ENCODE measurements at regions not wholly inside any gene's neighbourhood (a gene's known extent, or its start where the extent isn't known, plus 50 kb on each side); places are given as distances from the start of the nearest gene placed in this dataset.
A peak's percentile ranks its signal among the peaks of the same experiment; 100 is the strongest.

GRCh38 chr6:47149554-47149953 is 107.4 kb upstream of the ADGRF1 start:
- DNase-seq, result no peak

DNA sequence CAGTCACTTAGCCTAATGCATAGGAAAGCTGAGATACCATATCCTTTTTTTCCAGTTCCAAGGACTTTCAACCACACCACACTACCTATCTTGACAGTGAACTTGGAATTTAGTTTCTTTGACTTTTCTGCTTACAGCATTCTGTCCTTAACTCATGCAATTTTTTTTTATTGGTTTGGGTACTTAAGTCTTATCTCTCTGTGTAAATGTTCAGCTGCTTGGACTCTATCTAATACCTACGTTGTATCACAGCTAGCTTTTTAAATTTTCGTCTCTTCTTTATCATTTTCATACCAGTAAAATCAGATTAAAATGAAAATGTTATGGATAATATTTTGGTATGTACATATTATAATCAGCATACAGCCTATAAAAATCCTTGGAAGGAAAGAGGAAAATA is 106.9 kb upstream of the ADGRF1 start:
- no peak for DNase-seq

DNA sequence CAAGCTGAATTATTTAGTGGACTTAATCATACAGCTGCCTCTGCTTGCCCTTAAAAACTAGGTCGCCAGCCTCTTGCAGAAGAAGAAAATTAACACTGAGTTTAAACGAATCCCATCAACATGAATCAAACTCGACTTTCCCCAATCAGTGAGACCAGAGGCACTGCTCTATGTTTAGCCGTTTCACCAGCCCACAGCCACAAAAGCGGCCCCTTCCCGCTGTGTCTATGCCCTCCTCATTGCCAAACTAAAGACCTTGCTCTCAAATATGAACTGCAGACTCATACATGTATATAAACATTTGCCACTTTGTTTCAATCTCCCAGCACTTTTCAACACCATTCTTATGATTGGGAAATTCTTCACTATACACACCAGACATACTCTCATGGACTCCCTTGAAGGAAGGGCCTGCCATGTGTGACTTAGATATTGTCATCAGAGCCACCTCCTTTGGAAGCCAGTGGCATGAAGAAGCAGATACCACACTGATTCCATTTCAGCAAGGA is 105.8 kb upstream of the ADGRF1 start:
- no peak for DNase-seq

DNA sequence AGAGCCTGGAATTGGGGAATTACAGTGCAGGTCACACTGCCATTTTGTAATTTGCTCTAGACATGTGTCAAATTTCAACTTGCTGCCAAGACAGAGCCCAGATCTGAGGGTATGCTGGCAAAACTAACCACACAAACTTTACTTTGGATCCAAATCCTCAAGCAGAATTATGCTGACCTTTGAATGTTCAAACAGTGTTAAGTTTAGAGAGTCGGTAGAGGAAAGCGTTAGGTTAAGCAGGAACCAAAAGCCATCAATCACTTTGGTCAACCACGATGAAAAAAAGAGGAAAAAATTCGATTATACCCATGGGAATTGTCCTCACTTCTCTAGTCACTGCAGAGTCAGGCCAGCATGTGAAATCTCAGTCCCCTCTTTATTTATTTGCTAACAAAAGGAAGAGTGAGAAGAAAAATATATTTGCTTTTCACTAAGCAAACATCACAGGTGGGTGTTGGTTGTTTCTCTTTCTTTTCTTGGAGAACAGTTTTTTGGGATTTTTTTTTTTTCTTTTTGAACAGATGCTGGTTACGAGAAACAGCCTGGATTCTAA is 105.1 kb upstream of the ADGRF1 start:
- no peak for DNase-seq

- no peak for DNase-seq
These were observed 104.5 kb upstream of the ADGRF1 start for GRCh38 chr6:47146431-47147174.

- DNase-seq, result no peak
These were observed 103.1 kb upstream of the ADGRF1 start for GRCh38 chr6:47145212-47145611.

- DNase-seq, result no peak
These were observed 102.2 kb upstream of the ADGRF1 start for GRCh38 chr6:47144306-47144705.

- no peak for DNase-seq
These were observed 99.8 kb upstream of the ADGRF1 start for GRCh38 chr6:47141963-47142362.

GRCh38 chr6:47141171-47141570 is 99.0 kb upstream of the ADGRF1 start:
- DNase-seq, result no peak

DNA sequence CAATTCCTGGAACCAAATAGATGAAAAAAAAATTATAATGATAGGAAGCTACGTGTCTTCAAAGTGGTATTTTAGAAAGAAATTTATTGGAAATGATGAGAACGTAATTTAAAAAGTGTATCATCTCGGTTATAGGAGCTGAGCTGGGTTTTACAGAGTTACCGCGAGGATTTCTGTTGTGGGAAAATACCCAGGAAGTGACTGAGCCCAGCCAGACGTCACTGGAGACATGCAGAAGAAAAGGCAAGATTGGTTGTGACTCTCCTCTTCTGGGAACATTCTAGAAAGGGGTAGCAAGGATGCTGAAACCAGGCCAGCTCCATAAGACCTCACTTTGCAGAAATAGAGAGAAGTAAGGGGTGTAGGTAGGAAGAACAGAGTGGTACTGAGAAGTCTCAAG is 95.9 kb upstream of the ADGRF1 start:
- no peak for DNase-seq

GRCh38 chr6:47137073-47137472 is 94.9 kb upstream of the ADGRF1 start:
- DNase-seq, result no peak

DNA sequence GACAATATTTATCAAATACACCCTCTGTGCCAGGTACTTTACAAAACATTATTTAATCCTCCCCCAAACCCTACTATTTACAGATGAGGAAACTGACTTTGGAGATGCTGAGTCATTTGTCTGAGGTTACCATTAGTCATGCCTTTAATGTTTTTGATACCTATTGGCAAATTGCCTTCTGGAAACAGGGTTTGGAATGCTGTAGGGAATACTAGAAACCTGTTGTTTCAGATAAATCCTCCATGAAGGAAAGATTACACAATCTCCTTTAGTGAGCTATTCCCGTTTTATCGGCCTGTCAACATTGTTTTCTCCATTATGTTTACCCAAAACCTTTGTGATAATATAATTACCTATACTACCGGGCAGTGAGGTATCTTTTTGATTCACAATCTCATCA is 93.6 kb upstream of the ADGRF1 start:
- DNase-seq, result no peak

- DNase-seq, result peak; percentile 0
These were observed 92.5 kb upstream of the ADGRF1 start for GRCh38 chr6:47134476-47135189.

- DNase-seq, result no peak
These were observed 91.3 kb upstream of the ADGRF1 start for GRCh38 chr6:47133230-47134000.

DNA sequence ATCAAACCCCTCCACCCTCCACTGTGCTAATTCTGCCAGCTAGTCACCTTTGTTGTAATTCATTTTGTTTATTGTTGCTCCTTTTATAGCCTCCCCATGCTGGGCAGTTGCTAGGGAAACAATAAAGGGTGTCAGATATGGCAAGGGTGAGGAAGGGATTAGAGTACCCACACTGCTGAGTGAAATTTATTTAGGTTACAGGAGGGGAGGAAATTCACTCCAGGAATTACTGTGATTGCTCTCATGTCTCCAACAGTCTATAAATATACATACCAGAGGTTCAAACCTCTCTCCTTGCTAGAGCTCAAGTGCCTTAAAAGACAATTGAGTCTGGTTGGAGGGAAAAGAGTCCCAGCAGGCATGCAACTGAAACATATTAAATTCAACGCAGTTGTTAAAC is 90.6 kb upstream of the ADGRF1 start:
- no peak for DNase-seq

GRCh38 chr6:47131773-47132172 is 89.6 kb upstream of the ADGRF1 start:
- DNase-seq, result no peak

- no peak for DNase-seq
These were observed 88.0 kb upstream of the ADGRF1 start for GRCh38 chr6:47130086-47130485.

DNA sequence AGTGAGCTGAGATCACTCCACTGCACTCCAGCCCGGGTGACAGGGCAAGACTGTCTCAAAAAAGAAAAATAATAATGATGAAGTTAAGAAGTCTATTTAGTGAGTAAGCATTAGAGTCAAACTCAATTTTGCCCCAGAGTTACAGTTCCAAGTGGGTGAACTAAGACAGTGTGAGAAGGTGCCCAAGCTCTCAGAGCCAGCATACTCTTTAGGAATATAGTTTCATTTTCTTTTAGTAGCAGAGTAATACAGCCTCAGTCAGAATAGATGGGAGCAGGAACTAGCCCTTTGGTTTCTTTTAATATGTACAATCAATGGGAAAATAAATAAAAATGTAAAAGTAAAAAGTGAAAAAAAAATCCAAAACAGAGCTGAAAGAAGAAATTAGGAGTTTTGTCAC is 87.0 kb upstream of the ADGRF1 start:
- no peak for DNase-seq

DNA sequence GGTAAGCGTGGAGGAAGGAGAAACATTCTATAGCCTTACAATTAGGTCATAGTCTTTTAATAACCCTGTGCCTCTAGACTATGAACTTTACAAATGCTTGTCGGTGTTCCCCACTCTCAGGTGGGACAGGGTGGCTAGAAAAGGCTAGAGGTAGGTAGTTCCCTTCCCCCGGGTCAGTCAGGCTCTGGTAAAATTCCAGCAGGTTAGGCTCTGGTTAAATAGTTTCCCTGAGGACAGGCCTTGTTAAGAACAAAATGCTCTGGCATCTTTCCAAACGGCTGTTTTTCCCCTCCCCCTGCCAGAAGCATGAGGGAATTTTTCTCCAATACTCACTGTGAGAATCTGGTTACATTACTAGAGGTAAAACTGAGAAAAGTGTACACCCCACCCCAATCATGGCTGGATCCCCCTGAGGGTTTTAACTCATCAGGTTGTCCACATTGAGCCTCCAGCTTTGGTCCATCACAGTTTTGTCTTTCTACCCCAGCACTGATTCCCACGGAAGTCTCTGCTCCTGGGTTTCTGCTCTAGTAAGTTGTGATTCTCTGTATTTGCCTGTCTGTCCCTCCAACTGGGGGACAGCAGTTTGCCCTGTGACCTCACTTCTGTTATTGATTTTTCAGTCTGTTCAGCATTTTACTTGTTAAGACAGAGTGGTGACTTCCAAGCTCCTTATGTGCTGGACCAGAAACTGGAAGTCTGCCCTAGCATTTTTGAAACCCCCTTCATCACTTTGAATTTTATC is 84.7 kb upstream of the ADGRF1 start:
- no peak for DNase-seq

- no peak for DNase-seq
These were observed 76.5 kb upstream of the ADGRF1 start for GRCh38 chr6:47118611-47119010.

DNA sequence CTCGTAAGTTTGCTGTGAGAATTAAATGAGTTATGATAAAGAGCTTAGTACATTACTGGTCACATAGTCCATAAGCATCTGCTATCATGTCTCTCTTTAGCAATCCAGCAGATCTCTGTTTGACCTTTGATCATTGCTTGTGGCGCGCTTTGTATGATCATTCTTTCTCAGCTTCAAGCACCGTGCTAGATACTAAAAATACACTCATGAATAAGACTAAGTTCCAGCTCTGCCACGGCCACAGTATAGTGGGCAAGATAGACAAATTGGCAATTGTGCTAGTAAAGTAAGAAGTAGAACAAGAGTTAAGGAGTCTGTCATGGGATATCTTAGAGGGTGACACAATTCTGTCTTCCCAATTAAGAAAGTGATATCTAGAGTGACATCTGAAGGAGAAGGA is 75.2 kb upstream of the ADGRF1 start:
- DNase-seq, result no peak

- no peak for DNase-seq
These were observed 74.5 kb upstream of the ADGRF1 start for GRCh38 chr6:47116606-47117005.

DNA sequence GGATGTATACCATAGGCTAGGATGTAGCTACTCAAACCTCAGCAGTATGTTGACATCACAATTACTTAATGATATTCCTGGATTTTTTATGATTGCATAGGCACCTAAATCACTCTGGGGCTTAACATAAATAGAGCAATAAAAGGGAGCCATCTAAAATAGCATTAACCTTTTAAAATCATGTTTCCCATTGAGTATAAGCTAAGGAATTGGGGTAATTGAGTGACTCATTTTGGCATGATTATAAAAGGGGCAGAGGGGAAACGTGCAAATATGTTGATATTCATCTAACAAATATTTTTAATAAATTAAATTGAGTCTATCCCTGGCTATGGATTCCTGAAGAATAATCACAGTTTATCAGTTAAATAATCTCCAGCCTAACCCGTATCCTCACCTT is 74.0 kb upstream of the ADGRF1 start:
- no peak for DNase-seq

Data from activated CD4-positive, alpha-beta T cell treated with anti-CD3 and anti-CD28 coated beads, Interleukin-10, Interleukin-2, amounts not matched to agents 100 ng/mL and 50 ng/mL, durations not matched to agents 16 hours and 8 hours (primary cell).